Smooth muscle cell of the brain vasculature (primary cell): ENCODE measurements at regions not wholly inside any gene's neighbourhood (a gene's known extent, or its start where the extent isn't known, plus 50 kb on each side); places are given as distances from the start of the nearest gene placed in this dataset.

Experiments used
- DNase-seq: peaks from one replicate; pipeline ENCODE4 v3.0.0-alpha.2; 2012; ENCODE audit warnings: low read depth, low spot score

DNA sequence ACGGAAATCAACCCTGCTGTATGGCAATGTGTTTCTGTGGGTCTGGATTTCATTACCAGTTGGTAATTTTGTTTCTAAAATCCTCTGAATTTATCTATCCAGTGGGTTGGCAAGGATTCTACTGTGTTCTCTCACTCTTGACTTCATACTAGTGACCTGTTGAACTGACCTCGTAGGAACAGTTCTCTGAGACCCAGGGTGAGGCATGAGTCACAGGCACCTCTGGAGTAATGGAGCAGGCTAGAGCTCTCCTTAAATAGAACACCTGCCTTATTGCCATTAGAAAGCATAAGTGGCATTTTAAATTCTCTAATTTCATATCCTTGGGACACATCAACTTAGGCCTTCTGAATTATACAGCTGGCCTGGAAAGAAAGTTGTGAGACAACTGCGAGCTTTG is 258.3 kb upstream of the NAV3 start:
- DNase-seq, result no peak

DNA sequence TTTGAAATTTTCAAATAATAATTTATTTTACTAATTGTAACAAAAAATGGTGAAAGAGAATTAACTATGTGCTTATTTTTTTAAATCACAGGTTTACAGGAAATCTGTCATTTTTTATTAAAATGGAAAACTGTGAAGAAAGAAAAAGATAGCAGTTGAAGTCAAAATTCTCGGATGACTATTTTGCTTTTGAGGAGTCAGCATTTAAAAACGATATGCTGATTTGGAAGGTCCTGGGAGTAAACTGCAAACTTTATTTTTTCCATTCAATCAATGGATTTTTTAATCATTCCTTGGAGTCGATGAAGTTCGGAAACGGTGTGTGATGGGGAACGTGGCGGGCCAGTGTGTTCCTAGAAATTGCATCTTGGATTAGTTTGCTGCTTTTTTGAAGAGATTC is 258.9 kb upstream of the NAV3 start:
- DNase-seq, result no peak

DNA sequence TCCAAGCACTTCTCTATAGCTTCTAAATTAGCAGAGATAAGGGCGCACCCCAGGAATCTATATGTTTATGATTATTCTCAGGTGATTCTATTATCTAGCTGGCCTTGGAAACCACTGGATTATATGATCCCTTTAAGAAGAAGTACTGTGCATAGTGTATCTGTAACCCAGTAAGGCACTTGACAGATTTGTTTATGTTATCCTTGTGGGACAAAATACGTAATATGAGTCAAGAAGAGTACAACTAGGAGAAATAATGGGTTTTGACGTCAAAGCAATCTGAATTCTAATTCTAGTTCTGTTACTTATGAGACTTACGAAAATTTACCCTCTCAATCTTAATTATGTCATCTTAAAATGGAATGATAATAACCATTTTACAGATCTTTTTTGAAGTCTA is 259.6 kb upstream of the NAV3 start:
- DNase-seq, result no peak

DNA sequence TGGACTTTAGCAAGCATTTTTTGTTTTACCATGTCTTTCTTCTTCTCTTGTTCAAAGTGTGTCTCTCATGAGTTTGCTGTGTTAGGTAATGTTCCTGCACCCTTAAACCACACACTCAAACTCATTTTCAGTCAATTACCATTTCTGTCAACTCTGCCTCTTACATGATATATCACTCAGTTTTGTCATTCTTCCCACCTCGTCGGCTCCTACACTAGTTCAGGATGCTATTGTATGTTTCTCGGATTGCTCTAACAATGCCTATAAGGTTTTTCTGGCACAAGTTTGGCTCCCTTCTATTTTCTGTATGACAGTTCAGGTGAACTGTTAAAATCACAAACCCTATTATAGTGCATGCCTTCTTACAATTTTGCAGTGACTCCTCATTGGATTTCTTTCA is 260.8 kb upstream of the NAV3 start:
- no peak for DNase-seq

DNA sequence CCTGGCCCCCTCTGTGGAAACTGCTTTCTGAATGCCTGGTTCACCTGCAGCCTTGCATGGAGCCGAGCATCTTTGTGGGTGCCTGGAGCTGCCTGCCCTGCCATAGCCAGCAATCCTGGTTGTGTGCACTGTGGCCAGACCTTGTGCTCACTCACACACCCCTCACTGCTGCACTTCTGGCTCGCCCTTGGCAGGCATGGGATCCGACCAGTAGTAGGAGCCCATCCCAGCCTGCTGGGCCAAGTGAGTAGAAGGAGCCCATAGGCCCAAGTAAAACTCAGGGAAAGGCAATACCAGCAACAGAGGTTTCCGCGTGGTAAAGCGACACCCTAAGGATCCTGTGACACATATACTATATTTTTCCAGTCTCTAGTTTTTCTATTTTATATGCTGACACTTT is 270.0 kb upstream of the NAV3 start:
- DNase-seq, result no peak

DNA sequence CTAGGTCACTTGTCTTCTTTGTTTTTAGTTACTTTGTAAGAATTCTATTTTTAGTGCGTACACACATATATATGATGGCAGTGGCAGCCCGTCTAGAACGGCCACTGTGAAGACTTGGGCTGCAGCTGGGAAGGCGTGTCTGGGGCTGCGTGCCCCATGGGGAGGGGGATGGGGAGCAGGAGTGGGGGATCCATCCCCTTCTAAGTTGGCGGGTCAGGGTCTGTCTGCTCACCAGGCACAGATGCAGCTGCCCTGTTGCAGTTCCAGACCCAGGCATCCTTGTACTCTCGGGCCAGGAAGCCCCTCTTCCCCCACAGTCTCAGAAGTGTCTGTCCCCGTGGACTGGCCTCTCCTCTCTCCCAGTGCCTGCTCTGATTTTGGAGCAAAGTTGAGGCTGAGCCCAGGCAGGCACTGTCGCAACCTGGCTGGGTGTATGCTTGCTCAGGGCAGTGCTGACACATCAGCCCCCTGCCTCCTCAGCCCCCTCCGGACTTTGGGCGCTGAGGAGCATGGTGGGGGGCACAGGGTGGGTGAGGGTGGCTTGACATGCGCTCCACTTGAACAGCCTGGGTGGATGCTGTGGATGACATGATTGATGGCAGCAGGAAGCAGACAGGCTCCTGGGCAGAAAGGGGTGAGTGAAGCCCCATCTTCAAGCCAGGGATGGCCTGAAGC is 271.2 kb upstream of the NAV3 start:
- DNase-seq, result no peak

DNA sequence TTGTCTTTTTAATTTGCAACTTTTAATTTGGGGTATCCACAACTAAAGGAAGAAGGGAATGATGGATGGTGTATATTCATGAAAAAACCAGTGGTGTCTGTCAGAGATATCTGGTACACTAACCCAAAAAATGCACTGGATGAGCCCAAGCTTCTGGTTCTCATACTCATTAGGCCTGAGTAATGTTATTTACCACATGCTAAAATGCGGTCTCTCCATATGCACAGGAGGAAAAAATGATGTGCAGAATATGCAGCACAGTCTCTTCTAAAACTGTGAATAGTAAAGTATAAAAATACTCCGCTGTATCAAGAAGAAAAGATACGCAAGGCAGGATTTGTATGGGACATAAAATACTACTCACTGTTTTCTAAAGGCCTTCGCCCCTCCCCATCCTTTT is 275.6 kb upstream of the NAV3 start:
- DNase-seq, result no peak

DNA sequence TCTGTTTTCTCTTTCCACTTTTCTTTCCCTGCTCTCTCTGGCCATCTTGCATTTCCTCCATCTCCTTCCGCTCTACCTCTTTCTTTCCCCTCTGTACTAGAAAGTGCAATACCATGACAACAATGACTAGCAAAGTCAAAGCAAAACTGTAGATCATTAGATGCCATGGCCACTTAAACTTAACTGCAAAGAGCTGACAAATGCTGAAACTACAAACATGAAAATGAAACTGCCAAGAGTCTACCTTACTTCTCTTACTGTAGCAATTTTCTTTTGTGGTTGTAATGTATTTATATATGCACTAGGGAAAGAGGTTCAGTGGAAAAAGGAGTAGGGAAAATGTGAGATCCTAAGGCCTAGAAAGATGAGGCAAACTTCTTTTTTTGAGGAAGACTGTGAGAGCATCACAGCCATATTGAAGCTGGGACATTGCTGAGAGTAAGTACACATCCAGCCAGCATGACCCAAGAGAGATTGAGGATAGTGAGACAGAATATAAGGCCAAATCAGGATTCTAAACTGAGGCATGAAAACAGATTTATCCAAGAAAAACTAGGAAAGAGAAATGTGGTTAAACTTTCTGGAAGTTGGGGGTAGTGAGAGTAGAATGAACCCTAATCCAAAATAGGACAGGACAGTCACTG is 276.6 kb upstream of the NAV3 start:
- DNase-seq, result no peak

DNA sequence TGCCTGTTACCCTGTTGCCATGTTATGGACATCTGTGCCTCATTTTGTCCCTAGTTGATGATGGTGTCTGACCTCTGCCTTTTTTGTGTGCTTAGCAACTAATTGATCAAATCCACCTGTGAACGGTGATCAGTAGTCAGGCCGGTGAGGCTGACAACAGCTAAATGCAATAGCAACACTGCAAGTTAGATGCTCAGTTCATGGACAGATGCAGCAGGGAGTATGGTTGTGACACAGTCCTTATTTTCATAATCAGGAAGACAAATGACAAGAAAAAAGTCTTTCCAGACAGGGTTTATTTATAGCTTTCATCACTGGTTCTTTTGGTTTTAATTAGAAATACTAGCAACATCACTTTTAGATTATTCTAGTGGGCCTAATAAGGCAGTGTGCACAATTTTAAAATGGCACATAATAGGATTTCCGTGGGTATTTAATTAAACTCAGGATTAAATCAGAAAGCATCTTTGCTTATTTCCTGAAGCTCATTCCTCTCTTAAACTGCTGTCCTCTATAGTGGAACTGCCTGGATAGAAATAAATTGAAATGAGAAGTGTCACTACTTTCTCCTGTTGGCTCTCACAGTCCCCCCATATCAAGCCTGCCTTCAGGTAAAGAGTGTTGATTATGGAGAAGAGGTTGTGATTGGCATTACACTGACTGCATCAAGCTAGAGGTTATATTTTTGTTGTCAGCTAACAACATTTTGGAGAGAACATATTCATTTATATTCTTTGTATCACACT is 281.1 kb upstream of the NAV3 start:
- no peak for DNase-seq

DNA sequence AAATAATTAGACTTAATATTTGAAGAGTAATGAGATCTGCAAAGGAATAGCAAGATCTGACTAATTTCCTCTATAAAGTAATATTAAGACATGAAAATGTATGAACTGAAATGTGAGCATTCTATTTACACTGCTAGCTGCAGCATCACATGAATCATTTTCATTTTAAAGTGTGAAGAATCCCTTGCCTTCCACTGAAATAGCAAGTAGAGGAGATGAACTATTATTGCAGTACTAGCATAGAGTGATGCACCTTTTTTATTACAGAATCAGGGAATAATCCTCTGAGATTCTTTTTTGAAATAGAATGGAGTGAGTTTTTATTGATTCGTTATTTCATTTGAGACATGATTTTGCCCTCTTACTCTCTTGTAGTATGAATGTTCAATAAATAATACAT is 281.9 kb upstream of the NAV3 start:
- DNase-seq, result no peak

DNA sequence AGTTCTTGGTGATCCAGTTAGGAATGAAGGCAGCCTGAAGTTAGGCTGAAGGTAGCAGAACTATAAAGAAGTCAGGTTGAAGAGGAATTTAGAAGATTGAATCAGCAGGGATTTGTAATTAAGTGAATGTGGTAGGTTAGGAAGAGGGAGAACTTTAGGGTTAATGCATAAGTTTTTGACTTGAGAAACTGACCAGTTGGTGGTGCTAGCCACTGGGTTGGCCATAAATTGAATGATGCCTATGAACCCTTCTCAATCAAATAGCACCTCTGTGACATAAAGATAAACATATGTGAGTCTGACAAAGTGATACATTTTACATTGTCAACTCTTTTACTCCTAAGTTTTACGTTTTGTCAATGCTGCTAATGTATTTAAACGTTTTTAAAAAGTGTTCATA is 290.6 kb upstream of the NAV3 start:
- DNase-seq, result no peak

DNA sequence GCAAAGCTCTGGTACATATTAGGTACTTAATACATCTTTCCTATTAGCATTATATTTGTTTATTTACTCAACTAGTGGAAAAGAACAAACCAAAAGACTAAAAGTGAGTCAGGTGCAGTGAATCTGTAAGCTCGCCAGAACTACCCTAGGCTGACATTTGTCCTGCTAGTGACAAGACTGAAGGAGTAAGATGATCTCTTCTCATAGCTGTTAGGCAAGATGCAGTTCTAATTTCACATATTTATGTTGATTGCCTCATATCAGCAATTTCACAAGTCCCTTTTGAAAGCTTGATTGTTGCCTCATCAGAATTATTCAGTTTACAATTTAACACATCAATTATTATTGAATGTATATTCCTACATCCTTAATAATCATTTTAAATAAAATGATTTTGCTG is 293.0 kb upstream of the NAV3 start:
- no peak for DNase-seq

DNA sequence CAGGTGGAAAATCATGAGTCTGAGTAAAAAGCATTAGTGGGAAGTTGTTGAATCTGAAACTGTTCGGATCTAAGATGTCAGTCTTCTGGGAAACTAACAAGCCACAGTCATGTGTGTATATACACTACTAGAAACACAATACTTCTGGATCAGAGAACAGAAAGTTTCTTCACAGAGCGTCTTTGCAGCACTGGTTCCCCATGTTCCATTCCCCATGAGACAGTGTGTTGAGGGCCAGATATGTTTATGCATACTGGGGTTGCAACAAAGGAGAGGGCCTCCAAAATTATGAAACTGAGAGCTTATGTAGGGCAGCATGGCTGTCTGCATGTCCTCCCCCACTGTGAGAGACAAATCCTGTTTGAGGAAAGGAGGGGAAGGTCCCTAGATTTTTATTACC is 295.0 kb upstream of the NAV3 start:
- no peak for DNase-seq

DNA sequence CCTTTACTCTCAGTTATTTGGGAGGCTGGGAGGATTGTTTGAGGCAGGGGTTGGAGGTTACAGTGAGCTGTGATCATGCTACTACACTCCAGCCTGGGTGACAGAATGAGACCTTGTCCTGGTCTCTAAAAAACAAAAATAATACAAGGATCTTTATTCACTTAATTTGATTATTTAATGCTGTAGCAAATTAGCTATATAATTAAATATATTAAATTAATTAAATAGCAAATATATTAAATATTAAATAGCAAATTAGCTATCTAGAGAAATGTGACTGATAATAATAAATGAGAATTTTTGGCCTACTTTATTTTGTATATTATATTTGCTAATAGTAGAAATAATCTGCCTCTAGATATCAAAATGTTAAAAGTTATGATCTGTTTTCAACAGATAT is 298.8 kb upstream of the NAV3 start:
- DNase-seq, result no peak

DNA sequence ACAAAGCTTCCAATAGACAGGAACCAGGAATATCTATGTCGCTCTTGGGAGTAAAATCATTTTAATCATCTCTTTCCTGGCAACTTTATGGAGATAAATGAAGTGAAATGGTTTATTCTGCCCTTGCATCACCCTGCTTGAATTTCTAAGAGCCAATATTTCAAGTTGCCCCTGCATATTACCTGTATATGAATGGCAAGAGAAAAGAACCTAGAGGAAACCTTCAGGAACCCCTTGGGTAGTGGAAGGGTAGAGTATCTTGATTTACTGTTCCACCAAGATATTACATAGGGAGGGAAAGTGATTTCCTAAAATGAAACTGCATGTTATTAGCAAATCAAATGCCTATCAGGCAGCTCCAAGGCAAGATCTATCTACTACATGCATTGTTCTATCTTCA is 308.4 kb upstream of the NAV3 start:
- no peak for DNase-seq

DNA sequence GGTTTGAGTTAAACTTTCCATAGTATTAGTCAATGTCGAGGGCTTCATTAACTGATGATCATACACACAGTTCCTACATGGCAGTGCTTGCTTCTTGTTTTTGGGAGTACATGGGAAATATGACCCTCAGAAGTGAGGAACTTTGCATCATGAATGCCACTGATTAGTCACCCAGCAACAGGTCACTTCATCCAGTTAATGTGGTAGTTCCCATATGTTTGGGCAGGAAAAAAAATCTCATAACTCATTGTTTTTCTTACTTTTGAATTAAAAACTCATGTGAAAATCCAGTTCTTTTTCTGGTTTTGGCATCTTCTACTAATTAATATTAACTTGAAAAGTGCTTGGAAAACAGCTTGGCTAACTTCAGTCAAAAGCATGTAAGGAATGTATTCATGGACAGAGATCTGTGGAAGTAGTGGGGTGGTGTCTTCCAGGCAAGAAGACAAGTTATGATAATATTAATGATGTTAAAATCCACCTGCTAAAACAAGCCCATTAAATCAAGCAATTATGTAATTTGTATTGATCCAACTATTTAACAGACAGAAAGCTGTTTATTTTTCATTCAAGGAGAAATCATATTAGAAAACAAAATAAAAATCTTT is 309.1 kb upstream of the NAV3 start:
- no peak for DNase-seq

DNA sequence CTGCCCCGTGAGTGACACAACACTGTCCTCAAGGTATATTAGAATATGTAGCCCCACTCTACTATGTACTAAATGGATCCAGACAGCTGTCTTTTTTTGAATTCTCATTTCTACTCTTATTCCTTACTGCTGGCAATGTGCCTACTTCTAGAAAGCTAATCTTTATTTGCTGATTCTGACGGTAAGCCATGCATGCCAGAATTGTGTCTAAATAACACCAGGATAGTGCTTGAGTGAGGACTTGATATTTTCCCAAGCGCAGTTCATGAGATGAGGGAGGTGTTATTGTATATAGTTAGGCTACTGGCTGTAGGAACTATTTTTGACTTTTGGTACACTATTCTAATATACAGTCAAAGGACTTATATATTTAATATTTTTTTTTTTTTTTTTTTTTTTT is 316.2 kb upstream of the NAV3 start:
- no peak for DNase-seq

DNA sequence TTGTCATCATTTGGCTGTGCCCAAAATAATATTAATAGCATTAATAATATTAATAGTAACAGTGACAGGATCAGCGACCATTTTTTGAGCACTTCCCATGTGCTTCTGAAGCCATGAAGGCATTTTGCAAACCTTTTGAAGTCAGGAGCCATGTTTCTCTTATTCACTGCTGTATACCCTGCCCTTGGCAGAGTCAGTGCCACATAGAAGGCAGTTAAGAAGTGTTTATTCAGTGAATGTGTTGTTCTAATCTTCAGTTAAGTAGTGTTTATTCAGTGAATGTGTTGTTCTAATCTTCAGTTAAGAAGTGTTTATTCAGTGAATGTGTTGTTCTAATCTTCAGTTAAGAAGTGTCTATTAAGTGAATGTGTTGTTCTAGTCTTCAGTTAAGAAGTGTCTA is 319.7 kb upstream of the NAV3 start:
- no peak for DNase-seq

DNA sequence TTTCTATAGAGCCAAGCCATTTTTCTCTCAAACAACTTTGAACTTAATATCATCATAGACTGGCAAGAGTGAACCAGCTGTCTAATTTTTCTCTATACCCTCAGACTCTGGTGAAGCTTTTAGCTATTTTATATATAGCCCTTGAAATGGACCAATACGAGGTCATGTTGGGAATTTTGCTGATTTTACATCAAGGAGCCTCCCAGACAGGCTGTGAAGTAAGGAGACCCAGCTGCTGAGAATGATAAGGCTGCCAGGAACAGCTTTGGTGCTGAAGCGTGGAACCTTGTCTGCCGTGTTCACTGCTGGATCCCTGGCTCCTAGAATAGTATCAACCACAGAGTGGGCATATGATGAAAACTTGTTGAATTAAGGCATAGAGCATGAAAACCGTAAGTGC is 326.2 kb upstream of the NAV3 start:
- no peak for DNase-seq

DNA sequence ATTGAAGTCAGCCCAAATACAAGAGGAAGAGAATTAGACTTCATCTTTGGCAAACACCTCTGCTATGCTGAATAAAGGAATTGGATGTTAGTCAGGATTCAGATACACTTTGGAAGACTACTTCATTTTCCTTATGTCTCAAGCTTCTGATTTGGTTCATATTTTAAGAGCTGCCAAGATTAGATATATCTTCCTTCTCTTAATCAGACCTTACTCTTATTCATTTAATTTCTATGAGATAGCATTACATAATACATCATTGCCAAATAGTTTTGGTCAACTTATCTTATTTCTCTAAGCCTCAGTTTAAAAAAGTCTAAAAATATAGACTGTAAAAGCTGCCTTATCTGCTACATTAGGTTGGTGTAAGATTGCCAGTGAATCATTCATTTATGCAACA is 330.6 kb upstream of the NAV3 start:
- DNase-seq, result no peak

DNA sequence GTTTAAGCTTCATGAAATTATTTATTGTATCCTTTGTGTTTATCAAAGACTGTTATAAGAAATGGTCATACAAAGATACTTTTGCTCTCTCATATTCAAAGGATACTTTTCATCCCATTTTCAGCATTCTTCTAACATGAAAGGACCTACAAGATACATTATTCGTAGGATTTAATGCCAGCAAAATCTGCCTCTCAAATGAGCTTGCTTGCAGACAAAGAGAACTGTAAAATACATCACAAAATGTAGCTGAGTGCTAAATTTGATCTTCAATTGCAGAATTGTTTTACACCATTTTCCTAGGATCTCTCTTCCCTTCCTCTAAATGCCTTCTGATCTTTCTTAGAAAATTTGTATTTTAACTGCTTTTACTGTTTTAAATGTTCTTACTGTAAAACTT is 333.0 kb upstream of the NAV3 start:
- DNase-seq, result no peak

DNA sequence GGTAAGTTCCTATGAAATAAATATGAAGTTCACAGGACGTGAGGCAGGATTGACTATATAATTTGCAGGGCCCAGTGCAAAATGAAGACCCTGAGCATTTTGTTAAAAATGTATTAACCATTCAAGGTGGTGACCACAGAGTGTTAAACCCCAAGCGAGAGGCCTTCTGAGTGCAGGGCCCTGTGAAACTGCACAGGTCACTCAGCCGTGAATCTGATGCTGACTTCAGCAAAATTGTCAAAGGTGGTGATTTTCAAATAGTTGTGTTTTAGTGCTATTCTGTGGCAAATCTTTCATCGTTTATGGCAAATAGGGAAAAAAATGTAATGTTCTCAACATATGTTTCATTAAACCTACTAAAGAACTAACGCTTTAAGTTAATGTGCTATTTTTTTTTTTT is 334.0 kb upstream of the NAV3 start:
- DNase-seq, result no peak

DNA sequence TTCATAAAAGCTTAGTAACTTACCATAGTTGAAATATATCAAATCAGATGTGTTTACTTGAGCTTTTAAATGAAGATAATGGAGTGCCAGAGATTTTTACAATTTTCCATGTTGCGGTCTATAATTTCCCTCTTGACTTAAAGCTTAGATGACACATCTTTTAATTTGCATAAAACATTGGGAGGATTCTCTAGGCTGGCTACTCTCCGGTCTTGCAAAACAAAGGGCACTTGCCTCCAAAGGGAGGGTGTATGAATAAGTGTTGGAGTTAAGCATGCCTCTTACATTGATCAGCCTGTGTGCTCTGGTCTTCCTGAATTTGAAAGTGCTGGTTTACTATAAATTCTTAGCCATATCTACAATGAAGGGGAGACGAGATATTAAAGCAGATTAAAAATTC is 336.4 kb upstream of the NAV3 start:
- no peak for DNase-seq
